Esophagus (tissue), 2 donors: ENCODE measurements at regions not wholly inside any gene's neighbourhood (a gene's known extent, or its start where the extent isn't known, plus 50 kb on each side); places are given as distances from the start of the nearest gene placed in this dataset.

Source experiments
- H3K27ac ChIP-seq, 2 donors: one replicate each; pipeline ENCODE4 v1.5.1; 2013; ENCODE audit warnings: low read depth in 2 of 2, mild to moderate bottlenecking in 2 of 2, inconsistent platforms in 1 of 2, low read length in 1 of 2, moderate library complexity in 1 of 2
- H3K27me3 ChIP-seq, 2 donors: one replicate each; pipeline ENCODE4 v1.6.1; 2013; ENCODE audit warnings: low read length in 2 of 2, control low read depth in 1 of 2, mild to moderate bottlenecking in 1 of 2; ENCODE audit not compliant: insufficient read depth in 2 of 2, control insufficient read depth in 1 of 2
- H3K36me3 ChIP-seq, 2 donors: one replicate each; pipeline ENCODE4 v1.6.1; 2013; ENCODE audit warnings: low read length in 1 of 2; ENCODE audit not compliant: control insufficient read depth in 2 of 2, insufficient read depth in 2 of 2
- H3K4me1 ChIP-seq, 2 donors: one replicate each; pipeline ENCODE4 v1.6.1; 2013; ENCODE audit warnings: low read length in 1 of 2; ENCODE audit not compliant: control insufficient read depth in 2 of 2, insufficient read depth in 2 of 2
- H3K4me3 ChIP-seq, 2 donors: one replicate each; pipeline ENCODE4 v1.5.1; 2013; ENCODE audit warnings: low read length in 2 of 2, mild to moderate bottlenecking in 2 of 2, low read depth in 1 of 2, moderate library complexity in 1 of 2
- H3K9me3 ChIP-seq, 2 donors: one replicate each; pipeline ENCODE4 v1.6.1; 2013; ENCODE audit warnings: mild to moderate bottlenecking in 2 of 2, low read depth in 1 of 2, low read length in 1 of 2, moderate library complexity in 1 of 2; ENCODE audit not compliant: control insufficient read depth in 2 of 2, insufficient read depth in 1 of 2
- WGBS, 2 donors: extraction: QIAGEN DNeasy Blood & Tissue Kit; methylation state at CpG; one replicate each; pipeline ENCODE4 v1.1.7; 2013; 5-methylcytosine and 5-hydroxymethylcytosine counted together
- donor health status: healthy with polysubstance abuse.
- donor health status: Bipolar disorder and iron deficiency.

GRCh38 chr2:48888066-48888465 is 132.5 kb upstream of the LHCGR start:
- Histone ChIP-seq H3K27ac (no peak overlapping the region), H3K4me3 (no peak overlapping the region), H3K36me3 (no peaks in the 10 kb centered on the region), H3K4me1 (no peaks in the 10 kb centered on the region), H3K27me3 (no peaks in the 10 kb centered on the region), H3K9me3 (no peaks in the 10 kb centered on the region)
- WGBS, 2 donors, result 52 to 56% methylated on average over 3 of the region's 3 CpGs

- no peaks in the 10 kb centered on the region for H3K9me3 ChIP-seq
- no peak overlapping the region for H3K27ac ChIP-seq
- no peak overlapping the region for H3K4me3 ChIP-seq
- 71 to 79% methylated on average over 3 of the region's 3 CpGs for whole genome bisulfite sequencing, 2 donors
- no peaks in the 10 kb centered on the region for H3K36me3 ChIP-seq
- H3K4me1 ChIP-seq, result no peaks in the 10 kb centered on the region
- no peaks in the 10 kb centered on the region for H3K27me3 ChIP-seq
Observed at GRCh38 chr2:48886919-48887318, 131.4 kb upstream of the LHCGR start.

- Histone ChIP-seq H3K4me1 (no peaks in the 10 kb centered on the region), H3K36me3 (no peaks in the 10 kb centered on the region), H3K27me3 (no peaks in the 10 kb centered on the region), H3K27ac (no peak overlapping the region), H3K4me3 (no peak overlapping the region), H3K9me3 (no peaks in the 10 kb centered on the region)
- WGBS, 2 donors, result 93 to 95% methylated on average over 1 of the region's 1 CpG
Observed at GRCh38 chr2:48885841-48886240, 130.3 kb upstream of the LHCGR start.

- no peaks in the 10 kb centered on the region for H3K27me3 ChIP-seq
- H3K9me3 ChIP-seq, result no peaks in the 10 kb centered on the region
- H3K4me1 ChIP-seq, result no peaks in the 10 kb centered on the region
- no peak overlapping the region for H3K27ac ChIP-seq
- H3K36me3 ChIP-seq, result no peaks in the 10 kb centered on the region
- 79 to 82% methylated on average over 6 of the region's 6 CpGs for WGBS, 2 donors
- H3K4me3 ChIP-seq, result no peak overlapping the region
Observed at GRCh38 chr2:48883661-48884060, 128.1 kb upstream of the LHCGR start.

GRCh38 chr2:48874282-48874681 is 118.8 kb upstream of the LHCGR start:
- Histone ChIP-seq H3K9me3 (no peaks in the 10 kb centered on the region), H3K4me1 (no peaks in the 10 kb centered on the region), H3K36me3 (no peaks in the 10 kb centered on the region), H3K4me3 (no peak overlapping the region), H3K27ac (no peak overlapping the region), H3K27me3 (no peaks in the 10 kb centered on the region)
- WGBS, 2 donors, result 89 to 96% methylated on average over 2 of the region's 2 CpGs

GRCh38 chr2:48873666-48874065 is 118.1 kb upstream of the LHCGR start:
- no peaks in the 10 kb centered on the region for H3K36me3 ChIP-seq

GRCh38 chr2:48870942-48871341 is 115.4 kb upstream of the LHCGR start:
- H3K27me3 ChIP-seq, result no peaks in the 10 kb centered on the region
- H3K27ac ChIP-seq, result no peak overlapping the region
- 68 to 70% methylated on average over 4 of the region's 4 CpGs for WGBS, 2 donors

More at GRCh38 chr2:48873666-48874065, 118.1 kb upstream of the LHCGR start:
- Histone ChIP-seq H3K9me3 (no peaks in the 10 kb centered on the region), H3K27ac (no peak overlapping the region), H3K4me1 (no peaks in the 10 kb centered on the region), H3K4me3 (no peak overlapping the region), H3K27me3 (no peaks in the 10 kb centered on the region)
- 81 to 93% methylated on average over 1 of the region's 1 CpG for WGBS, 2 donors

GRCh38 chr2:48870503-48870902 is 115.0 kb upstream of the LHCGR start:
- Histone ChIP-seq H3K36me3 (no peaks in the 10 kb centered on the region), H3K9me3 (no peaks in the 10 kb centered on the region), H3K27ac (no peak overlapping the region), H3K27me3 (no peaks in the 10 kb centered on the region), H3K4me3 (no peak overlapping the region), H3K4me1 (no peaks in the 10 kb centered on the region)
- 54 to 62% methylated on average over 2 of the region's 2 CpGs for WGBS, 2 donors

More at GRCh38 chr2:48870942-48871341, 115.4 kb upstream of the LHCGR start:
- Histone ChIP-seq H3K4me3 (no peak overlapping the region), H3K4me1 (no peaks in the 10 kb centered on the region), H3K36me3 (no peaks in the 10 kb centered on the region), H3K9me3 (no peaks in the 10 kb centered on the region)

- no peak overlapping the region for H3K4me3 ChIP-seq
- peaks cover 0 to under 1% of the 10 kb centered on the region in 2 donors for H3K4me1 ChIP-seq
- H3K36me3 ChIP-seq, result no peaks in the 10 kb centered on the region
- WGBS, 2 donors, result 48 to 59% methylated on average over 2 of the region's 2 CpGs
- no peaks in the 10 kb centered on the region for H3K9me3 ChIP-seq
- no peak overlapping the region for H3K27ac ChIP-seq
- no peaks in the 10 kb centered on the region for H3K27me3 ChIP-seq
Observed at GRCh38 chr2:48865704-48866103, 110.2 kb upstream of the LHCGR start.

- no peak overlapping the region for H3K27ac ChIP-seq
- H3K9me3 ChIP-seq, result no peaks in the 10 kb centered on the region
- H3K4me1 ChIP-seq, result peaks cover 0 to 6% of the 10 kb centered on the region in 2 donors
- H3K27me3 ChIP-seq, result no peaks in the 10 kb centered on the region
- no peak overlapping the region for H3K4me3 ChIP-seq
- WGBS, 2 donors, result 58 to 64% methylated on average over 2 of the region's 2 CpGs
- H3K36me3 ChIP-seq, result no peaks in the 10 kb centered on the region
Observed at GRCh38 chr2:48860380-48860779, 104.9 kb upstream of the LHCGR start.
